ENCODE measurements at regions not wholly inside any gene's neighbourhood (a gene's known extent, or its start where the extent isn't known, plus 50 kb on each side); places are given as distances from the start of the nearest gene placed in this dataset.

- TF ChIP-seq ZNF121 (tag by site-specific recombination; IDR thresholded peaks at IDR 0.05) (no peak), ZNF211 (tag by site-specific recombination; IDR thresholded peaks at IDR 0.05; ENCODE audit: low read depth) (no peak), SP2 (tag by site-specific recombination; IDR thresholded peaks at IDR 0.05) (no peak), CTCF (tag by site-specific recombination; IDR thresholded peaks at IDR 0.05) (no peak), ZBTB49 (tag by site-specific recombination; IDR thresholded peaks at IDR 0.05; ENCODE audit: low read depth) (no peak), ZIC2 (tag by site-specific recombination; IDR thresholded peaks at IDR 0.05) (no peak), ZNF341 (tag by site-specific recombination; IDR thresholded peaks at IDR 0.05; ENCODE audit: low read depth) (no peak), ZNF624 (tag by site-specific recombination; IDR thresholded peaks at IDR 0.05) (no peak), ZNF514 (tag by site-specific recombination; IDR thresholded peaks at IDR 0.05) (no peak), BCL6B (tag by site-specific recombination; IDR thresholded peaks at IDR 0.05) (no peak), ZBTB10 (tag by site-specific recombination; IDR thresholded peaks at IDR 0.05) (no peak)
These were observed 170.0 kb upstream of the SLC10A2 start for GRCh38 chr13:103236213-103236612.
